ENCODE measurements at regions not wholly inside any gene's neighbourhood (a gene's known extent, or its start where the extent isn't known, plus 50 kb on each side); places are given as distances from the start of the nearest gene placed in this dataset.

GRCh38 chr4:136203199-136203598 lies 1329.1 kb downstream of the PCDH18 start (continued):
- TF ChIP-seq ZNF513 (tag by site-specific recombination; IDR thresholded peaks at IDR 0.05): no peak
- no peak for TF ChIP-seq ZNF114 (tag by site-specific recombination; IDR thresholded peaks at IDR 0.05)
- no peak for TF ChIP-seq PATZ1 (tag by site-specific recombination; IDR thresholded peaks at IDR 0.05)
- no peak for TF ChIP-seq ZNF324 (tag by site-specific recombination; IDR thresholded peaks at IDR 0.05)
- no peak for TF ChIP-seq SP2 (tag by site-specific recombination; IDR thresholded peaks at IDR 0.05)

GRCh38 chr4:136198358-136198757 lies 1333.9 kb downstream of the PCDH18 start:
- H3K4me1 ChIP-seq (ENCODE audit: control insufficient read depth, insufficient read depth, low read length): no peaks in the 10 kb centered on the region
- ChIA-PET POLR2A (no interaction called here), CTCF (no interaction called here)
- H3K27ac ChIP-seq (ENCODE audit: extremely low read depth, low read depth, low read length): no peak overlapping the region
- H3K4me3 ChIP-seq (ENCODE audit: low read depth, low read length): no peak overlapping the region
- no peaks in the 10 kb centered on the region for H3K36me3 ChIP-seq (ENCODE audit: control insufficient read depth in 2 of 2, insufficient read depth in 1 of 2, low read length in 2 of 2)
- H3K9me3 ChIP-seq (ENCODE audit: control insufficient read depth, insufficient read depth, low read depth, low read length): no peaks in the 10 kb centered on the region
- TF ChIP-seq ZNF843 (tag by site-specific recombination; IDR thresholded peaks at IDR 0.05) (no peak), ZNF404 (tag by site-specific recombination; IDR thresholded peaks at IDR 0.05) (no peak), ZNF529 (tag by site-specific recombination; IDR thresholded peaks at IDR 0.05; ENCODE audit: insufficient replicate concordance) (no peak), ZNF664 (tag by site-specific recombination; IDR thresholded peaks at IDR 0.05) (no peak), TSHZ1 (tag by site-specific recombination; IDR thresholded peaks at IDR 0.05; ENCODE audit: borderline replicate concordance) (no peak), PRDM2 (tag by site-specific recombination; IDR thresholded peaks at IDR 0.05; ENCODE audit: borderline replicate concordance) (no peak), ZNF155 (tag by site-specific recombination; IDR thresholded peaks at IDR 0.05) (no peak), SCRT2 (tag by site-specific recombination; IDR thresholded peaks at IDR 0.05) (no peak), ELK4 (IDR thresholded peaks at IDR 0.05; ENCODE audit: borderline replicate concordance, low read depth, low read length) (no peak), ZNF585B (tag by site-specific recombination; IDR thresholded peaks at IDR 0.05) (no peak), ZNF292 (tag by site-specific recombination; IDR thresholded peaks at IDR 0.05; ENCODE audit: borderline replicate concordance, low read depth) (no peak), MZF1 (tag by site-specific recombination; IDR thresholded peaks at IDR 0.05; ENCODE audit: borderline replicate concordance) (no peak), ATF2 (tag by site-specific recombination; IDR thresholded peaks at IDR 0.05; ENCODE audit: low read depth) (no peak), ZFHX2 (tag by site-specific recombination; conservative IDR thresholded peaks at IDR 0.05) (no peak), ZNF561 (tag by site-specific recombination; IDR thresholded peaks at IDR 0.05; ENCODE audit: borderline replicate concordance) (no peak), BCL11B (tag by site-specific recombination; IDR thresholded peaks at IDR 0.05; ENCODE audit: low read depth) (no peak), ZBTB1 (tag by site-specific recombination; IDR thresholded peaks at IDR 0.05) (no peak)
